K562 (cell line): ENCODE measurements at regions not wholly inside any gene's neighbourhood (a gene's known extent, or its start where the extent isn't known, plus 50 kb on each side); places are given as distances from the start of the nearest gene placed in this dataset.

Experiments
- BHLHE40 ChIP-seq: IDR thresholded peaks from 2 replicates; pipeline ENCODE4 v1.6.1; 2011; ENCODE audit warnings: low read length, improper control_type of control experiment
- CREB3 ChIP-seq: fragments of 450-650 bp; conservative IDR thresholded peaks from 2 replicates; pipeline ENCODE4 v1.6.1; 2016; ENCODE audit warnings: missing genetic modification characterization, low read depth, mild to moderate bottlenecking, missing compliant biosample characterization, moderate library complexity
- CTCF ChIP-seq, 3 experiments: IDR thresholded peaks in 2 of 3; conservative IDR thresholded peaks in 1 of 3; 2 replicates each; pipeline ENCODE4 v1.5.1; 2011 to 2012; ENCODE audit warnings: low read length in 3 of 3, mild to moderate bottlenecking in 3 of 3, control low read depth in 2 of 3, improper control_type of control experiment in 1 of 3, inconsistent platforms in 1 of 3, low read depth in 1 of 3, mixed read lengths in 1 of 3, moderate library complexity in 1 of 3; ENCODE audit not compliant: insufficient read depth in 2 of 3
- EGR1 ChIP-seq: fragments of 450-650 bp; conservative IDR thresholded peaks from 2 replicates; pipeline ENCODE4 v1.6.1; 2017; ENCODE audit warnings: mild to moderate bottlenecking
- EP300 ChIP-seq: IDR thresholded peaks from 2 replicates; pipeline ENCODE4 v1.6.1; 2012; ENCODE audit warnings: low read length, improper control_type of control experiment
- FOXP4 ChIP-seq: sonication (generic); formaldehyde crosslinking; IDR thresholded peaks from 2 replicates; pipeline ENCODE4 v1.8.0; 2022; ENCODE audit warnings: mild to moderate bottlenecking, missing genetic modification reagents, borderline replicate concordance
- KLF16 ChIP-seq: IDR thresholded peaks from 2 replicates; pipeline ENCODE4 v1.6.1; 2016; ENCODE audit warnings: antibody characterized with exemption
- POLR2A ChIP-seq: fragments of 450-650 bp; conservative IDR thresholded peaks from 2 replicates; pipeline ENCODE4 v1.6.1; 2016
- POLR2AphosphoS5 ChIP-seq: IDR thresholded peaks from 2 replicates; pipeline ENCODE4 v1.6.1; 2011; ENCODE audit warnings: mild to moderate bottlenecking, low read depth, low read length, moderate library complexity; ENCODE audit not compliant: control insufficient read depth, insufficient read depth
- RBM22 ChIP-seq: fragments of 200-400 bp; formaldehyde crosslinking; IDR thresholded peaks from 2 replicates; pipeline ENCODE4 v1.6.1; 2018; ENCODE audit warnings: low read length, low read depth; ENCODE audit not compliant: poor library complexity, severe bottlenecking
- RFX5 ChIP-seq: IDR thresholded peaks from 2 replicates; pipeline ENCODE4 v1.6.1; 2011; ENCODE audit warnings: low read depth, mild to moderate bottlenecking, improper control_type of control experiment, low read length
- SPI1 ChIP-seq: IDR thresholded peaks from 2 replicates; pipeline ENCODE4 v1.6.1; 2011; ENCODE audit warnings: low read depth, low read length, control low read depth, borderline replicate concordance
- TRIM24 ChIP-seq, 2 experiments: fragments of 450-650 bp; IDR thresholded peaks; 2 replicates each; pipeline ENCODE4 v1.6.1; 2016
- ZNF398 ChIP-seq: fragments of 250-450 bp; sonication (Bioruptor Pico); IDR thresholded peaks from 2 replicates; pipeline ENCODE4 v1.8.0; 2021; ENCODE audit warnings: moderate library complexity, mild to moderate bottlenecking, inconsistent platforms

DNA sequence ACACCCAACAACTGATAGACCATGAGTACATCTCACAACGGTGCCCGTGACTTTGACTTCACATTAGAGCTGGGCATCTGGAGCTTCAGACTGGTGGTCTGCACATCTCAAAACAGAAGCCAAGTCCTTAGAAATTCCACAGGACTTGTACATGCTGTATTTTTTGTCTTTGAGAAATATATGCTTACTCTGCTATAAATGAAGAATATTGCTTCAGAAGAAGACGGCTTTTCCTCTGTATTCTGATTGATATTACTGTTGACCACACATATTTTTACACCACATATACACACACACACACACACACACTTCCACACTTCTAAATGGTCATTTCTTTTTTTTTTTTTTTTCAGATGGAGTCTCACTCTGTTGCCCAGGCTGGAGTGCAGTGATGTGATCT is 338.3 kb upstream of the KIF2A start:
- TF ChIP-seq FOXP4 (CRISPR knock-in tag) (no peak), SPI1 (no peak), KLF16 (no peak), POLR2AphosphoS5 (no peak), CTCF (IDR thresholded peaks at IDR 0.05 in 2 of 3, conservative IDR thresholded peaks at IDR 0.05 in 1 of 3; ENCODE audit: insufficient read depth in 2 of 3, low read depth in 1 of 3, low read length in 3 of 3) (no peak), CREB3 (tag) (no peak), POLR2A (no peak), EP300 (no peak), EGR1 (no peak), ZNF398 (CRISPR knock-in tag) (no peak), RBM22 (no peak), RFX5 (no peak), TRIM24 (IDR thresholded peaks at IDR 0.05) (no peak), BHLHE40 (no peak)
